GM19463 (cell line): ENCODE measurements at regions not wholly inside any gene's neighbourhood (a gene's known extent, or its start where the extent isn't known, plus 50 kb on each side); places are given as distances from the start of the nearest gene placed in this dataset.
A peak's percentile ranks its signal among the peaks of the same experiment; 100 is the strongest.

Experiments
- ATAC-seq: cut with Tn5 transposase; IDR thresholded peaks from one replicate; pipeline ENCODE4 v1.9.1; 2021; ENCODE audit warnings: mild to moderate bottlenecking, moderate library complexity; ENCODE audit not compliant: unreplicated experiment

- ATAC-seq: no peak
Observed at GRCh38 chr4:184310881-184311709, 93.4 kb upstream of the ENPP6 start.

GRCh38 chr4:184310171-184310567 lies 92.5 kb upstream of the ENPP6 start:
- no peak for ATAC-seq

GRCh38 chr4:184309241-184310170 lies 91.8 kb upstream of the ENPP6 start:
- ATAC-seq: no peak

GRCh38 chr4:184306949-184307348 lies 89.3 kb upstream of the ENPP6 start:
- peak; percentile 29 for ATAC-seq

GRCh38 chr4:184306470-184306869 lies 88.8 kb upstream of the ENPP6 start:
- ATAC-seq: no peak

GRCh38 chr4:184300816-184301215 lies 83.1 kb upstream of the ENPP6 start:
- ATAC-seq: no peak

GRCh38 chr4:184298254-184298653 lies 80.6 kb upstream of the ENPP6 start:
- ATAC-seq: no peak

- no peak for ATAC-seq
Observed at GRCh38 chr4:184295206-184295605, 77.5 kb upstream of the ENPP6 start.

- no peak for ATAC-seq
Observed at GRCh38 chr4:184294606-184295133, 77.0 kb upstream of the ENPP6 start.

- no peak for ATAC-seq
Observed at GRCh38 chr4:184293552-184293951, 75.9 kb upstream of the ENPP6 start.

GRCh38 chr4:184292877-184293276 lies 75.2 kb upstream of the ENPP6 start:
- no peak for ATAC-seq

- ATAC-seq: no peak
Observed at GRCh38 chr4:184292465-184292867, 74.8 kb upstream of the ENPP6 start.

- no peak for ATAC-seq
Observed at GRCh38 chr4:184289179-184289535, 71.5 kb upstream of the ENPP6 start.

GRCh38 chr4:184288451-184289178 lies 70.9 kb upstream of the ENPP6 start:
- peak; percentile 65 for ATAC-seq

- ATAC-seq: no peak
Observed at GRCh38 chr4:184287697-184288255, 70.1 kb upstream of the ENPP6 start.

GRCh38 chr4:184286358-184286757 lies 68.7 kb upstream of the ENPP6 start:
- ATAC-seq: no peak

GRCh38 chr4:184284742-184285141 lies 67.1 kb upstream of the ENPP6 start:
- ATAC-seq: no peak

GRCh38 chr4:184284336-184284690 lies 66.6 kb upstream of the ENPP6 start:
- ATAC-seq: no peak

- no peak for ATAC-seq
Observed at GRCh38 chr4:184283659-184284335, 66.1 kb upstream of the ENPP6 start.
